GM12891 (cell line): ENCODE measurements at regions not wholly inside any gene's neighbourhood (a gene's known extent, or its start where the extent isn't known, plus 50 kb on each side); places are given as distances from the start of the nearest gene placed in this dataset.

ENCODE experiments used
- POLR2A ChIP-seq: IDR thresholded peaks from 2 replicates; pipeline ENCODE4 v1.6.1; 2011; ENCODE audit warnings: low read depth, low read length, control low read depth
- POLR2AphosphoS5 ChIP-seq: IDR thresholded peaks from 2 replicates; pipeline ENCODE4 v1.6.1; 2011; ENCODE audit warnings: low read depth, low read length, control low read depth

DNA sequence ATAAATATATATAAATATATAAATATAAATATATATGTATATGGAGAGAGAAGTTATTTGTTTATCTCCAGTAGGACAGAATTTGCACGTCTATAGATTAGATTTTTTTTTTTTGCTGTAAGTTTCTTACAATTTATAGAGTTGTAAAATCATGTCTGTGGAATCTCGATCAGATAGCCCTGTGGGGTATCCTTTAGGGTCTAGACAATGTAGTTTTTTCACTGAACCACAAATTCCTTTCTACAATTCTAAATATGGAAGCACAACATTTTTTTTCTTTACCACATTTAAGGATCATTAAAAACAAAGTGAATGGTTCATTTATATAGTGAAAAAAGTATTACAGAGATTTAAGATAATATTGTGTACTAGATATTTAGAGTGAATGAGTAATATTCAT, 384.2 kb upstream of the ZNF608 start:
- TF ChIP-seq POLR2A (no peak), POLR2AphosphoS5 (no peak)
